ENCODE measurements at regions not wholly inside any gene's neighbourhood (a gene's known extent, or its start where the extent isn't known, plus 50 kb on each side); places are given as distances from the start of the nearest gene placed in this dataset.
"Not testable (repeated sequence)": the region's sequence is repeated elsewhere in the genome, so short reads cannot be mapped to it uniquely, and the experiment has no call there.

DNA sequence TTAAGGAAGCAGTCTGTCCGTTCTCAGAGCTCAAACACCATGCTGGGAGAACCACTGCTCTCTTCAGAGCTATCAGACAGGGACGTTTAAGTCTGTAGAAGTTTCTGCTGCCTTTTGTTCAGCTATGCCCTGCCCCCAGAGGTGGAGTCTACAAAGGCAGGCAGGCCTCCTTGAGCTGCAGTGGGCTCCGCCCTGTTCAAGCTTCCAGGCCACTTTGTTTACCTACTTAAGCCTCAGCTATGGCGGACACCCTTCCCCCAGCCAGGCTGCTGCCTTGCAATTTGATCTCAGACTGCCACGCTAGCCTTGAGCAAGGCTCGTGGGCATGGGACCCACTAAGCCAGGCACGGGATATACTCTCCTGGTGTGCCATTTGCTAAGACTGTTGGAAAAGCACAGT is 180.7 kb upstream of the TMEM196 start:
- H3K4me1 Mint-ChIP-seq; DNase-seq; intact Hi-C loops (cut with micrococcal nuclease); H3K4me3 ChIP-seq (ENCODE audit: low read length in 2 of 2); CTCF ChIA-PET (ENCODE audit: partially characterized antibody); H3K36me3 ChIP-seq (ENCODE audit: insufficient read depth, low read length); H3K27ac Mint-ChIP-seq; H3K36me3 Mint-ChIP-seq; H3K4me3 Mint-ChIP-seq; POLR2A ChIA-PET (ENCODE audit: partially characterized antibody); H3K27me3 Mint-ChIP-seq; H3K4me1 ChIP-seq (ENCODE audit: insufficient read depth, low read length); H3K27me3 ChIP-seq (ENCODE audit: insufficient read depth, low read length); H3K27ac ChIP-seq (ENCODE audit: low read depth, low read length); H3K9me3 ChIP-seq (ENCODE audit: control insufficient read depth in 1 of 2, low read length in 2 of 2): not testable (repeated sequence)
- H3K9me3 Mint-ChIP-seq, result peaks cover 6 to 23% (median 12%) of the 10 kb centered on the region in 8 donors

DNA sequence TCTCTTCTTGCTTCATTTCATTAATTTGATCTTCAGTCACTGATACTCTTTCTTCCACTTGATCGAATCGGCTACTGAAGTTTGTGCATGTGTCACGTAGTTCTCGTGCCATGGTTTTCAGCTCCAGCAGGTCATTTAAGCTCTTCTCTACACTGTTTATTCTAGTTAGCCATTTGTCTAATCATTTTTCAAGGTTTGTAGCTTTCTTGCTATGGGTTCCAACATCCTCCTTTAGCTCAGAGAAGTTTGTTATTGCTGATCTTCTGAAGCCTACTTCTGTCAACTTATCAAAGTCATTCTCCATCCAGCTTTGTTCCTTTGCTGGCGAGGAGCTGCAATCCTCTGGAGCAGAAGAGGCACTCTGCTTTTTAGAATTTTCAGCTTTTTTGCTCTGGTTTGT is 180.0 kb upstream of the TMEM196 start:
- H3K4me3 ChIP-seq (ENCODE audit: low read length in 2 of 2); POLR2A ChIA-PET (ENCODE audit: partially characterized antibody); intact Hi-C loops (cut with micrococcal nuclease); H3K4me1 Mint-ChIP-seq; H3K27ac Mint-ChIP-seq; H3K36me3 ChIP-seq (ENCODE audit: insufficient read depth, low read length); CTCF ChIA-PET (ENCODE audit: partially characterized antibody); H3K27me3 ChIP-seq (ENCODE audit: insufficient read depth, low read length); H3K27ac ChIP-seq (ENCODE audit: low read depth, low read length); H3K27me3 Mint-ChIP-seq; H3K4me3 Mint-ChIP-seq; H3K9me3 ChIP-seq (ENCODE audit: control insufficient read depth in 1 of 2, low read length in 2 of 2); H3K36me3 Mint-ChIP-seq; DNase-seq; H3K4me1 ChIP-seq (ENCODE audit: insufficient read depth, low read length): not testable (repeated sequence)
- H3K9me3 Mint-ChIP-seq, result peaks cover 6 to 25% (median 12%) of the 10 kb centered on the region in 8 donors

DNA sequence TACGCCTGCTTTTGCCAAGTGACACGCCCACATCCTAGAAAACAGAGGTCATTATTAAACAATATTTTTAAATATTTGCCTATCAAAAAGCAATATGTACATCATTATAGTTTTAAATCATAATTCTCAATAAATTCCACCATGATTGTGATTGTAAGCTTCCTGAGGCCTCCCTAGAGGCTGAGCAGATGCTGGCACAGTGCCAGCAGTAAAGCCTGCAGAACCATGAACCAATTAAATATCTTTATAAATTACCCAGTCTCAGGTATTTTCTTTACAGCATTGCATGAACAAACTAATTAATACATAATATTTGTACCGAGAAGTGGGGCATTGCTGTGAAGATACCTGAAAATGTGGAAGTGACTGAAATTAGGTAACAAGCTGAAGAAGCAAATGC is 174.7 kb upstream of the TMEM196 start:
- ChIA-PET CTCF (ENCODE audit: partially characterized antibody) (no interaction called here), POLR2A (ENCODE audit: partially characterized antibody) (no interaction called here)
- Histone ChIP-seq H3K4me1 (ENCODE audit: insufficient read depth, low read length) (no peaks in the 10 kb centered on the region), H3K27ac (ENCODE audit: low read depth, low read length) (no peak overlapping the region), H3K9me3 (ENCODE audit: control insufficient read depth in 1 of 2, low read length in 2 of 2) (no peaks in the 10 kb centered on the region), H3K27me3 (ENCODE audit: insufficient read depth, low read length) (no peaks in the 10 kb centered on the region), H3K4me3 (ENCODE audit: low read length in 2 of 2) (no peak overlapping the region), H3K36me3 (ENCODE audit: insufficient read depth, low read length) (no peaks in the 10 kb centered on the region)
- Mint-ChIP-seq H3K36me3 (no peaks in the 10 kb centered on the region), H3K4me1 (no peaks in the 10 kb centered on the region), H3K27ac (no peak overlapping the region), H3K4me3 (no peak overlapping the region), H3K9me3 (peaks cover 6 to 23% (median 12%) of the 10 kb centered on the region in 8 donors), H3K27me3 (no peaks in the 10 kb centered on the region)
- DNase-seq, result no peak
- intact Hi-C loops (cut with micrococcal nuclease), result no loop called here

- POLR2A ChIA-PET (ENCODE audit: partially characterized antibody), result no interaction called here
- Histone ChIP-seq H3K9me3 (ENCODE audit: control insufficient read depth in 1 of 2, low read length in 2 of 2) (no peaks in the 10 kb centered on the region), H3K27ac (ENCODE audit: low read depth, low read length) (no peak overlapping the region), H3K4me1 (ENCODE audit: insufficient read depth, low read length) (no peaks in the 10 kb centered on the region), H3K36me3 (ENCODE audit: insufficient read depth, low read length) (no peaks in the 10 kb centered on the region), H3K27me3 (ENCODE audit: insufficient read depth, low read length) (no peaks in the 10 kb centered on the region), H3K4me3 (ENCODE audit: low read length in 2 of 2) (no peak overlapping the region)
- no peak for DNase-seq
- Mint-ChIP-seq H3K9me3 (peaks cover 0 to 11% (median 3%) of the 10 kb centered on the region in 8 donors), H3K27ac (no peak overlapping the region), H3K36me3 (no peaks in the 10 kb centered on the region), H3K4me1 (no peaks in the 10 kb centered on the region), H3K27me3 (no peaks in the 10 kb centered on the region), H3K4me3 (no peak overlapping the region)
- CTCF ChIA-PET (ENCODE audit: partially characterized antibody), result no interaction called here
- intact Hi-C loops (cut with micrococcal nuclease), result no loop called here
Observed at GRCh38 chr7:19944363-19945120, 171.1 kb upstream of the TMEM196 start.

- H3K36me3 ChIP-seq (ENCODE audit: insufficient read depth, low read length), result no peaks in the 10 kb centered on the region
- no peaks in the 10 kb centered on the region for H3K4me1 Mint-ChIP-seq
Observed at GRCh38 chr7:19939746-19940145, 166.3 kb upstream of the TMEM196 start.

GRCh38 chr7:19932549-19933249 is 159.3 kb upstream of the TMEM196 start:
- H3K4me1 ChIP-seq (ENCODE audit: insufficient read depth, low read length), result no peaks in the 10 kb centered on the region
- no peak overlapping the region for H3K4me3 ChIP-seq (ENCODE audit: low read length in 2 of 2)
- no peak overlapping the region for H3K27ac ChIP-seq (ENCODE audit: low read depth, low read length)
- no peaks in the 10 kb centered on the region for H3K9me3 ChIP-seq (ENCODE audit: control insufficient read depth in 1 of 2, low read length in 2 of 2)
- Mint-ChIP-seq H3K9me3 (peaks cover 2 to 27% (median 7%) of the 10 kb centered on the region in 8 donors), H3K4me3 (no peak overlapping the region), H3K36me3 (no peaks in the 10 kb centered on the region), H3K27ac (no peak overlapping the region), H3K27me3 (no peaks in the 10 kb centered on the region), H3K4me1 (no peaks in the 10 kb centered on the region)
- no peaks in the 10 kb centered on the region for H3K36me3 ChIP-seq (ENCODE audit: insufficient read depth, low read length)
- CTCF ChIA-PET (ENCODE audit: partially characterized antibody), result no interaction called here
- POLR2A ChIA-PET (ENCODE audit: partially characterized antibody), result no interaction called here
- no peaks in the 10 kb centered on the region for H3K27me3 ChIP-seq (ENCODE audit: insufficient read depth, low read length)
- DNase-seq, result no peak
- intact Hi-C loops (cut with micrococcal nuclease), result no loop called here

More at GRCh38 chr7:19939746-19940145, 166.3 kb upstream of the TMEM196 start:
- Mint-ChIP-seq H3K27ac (no peak overlapping the region), H3K36me3 (no peaks in the 10 kb centered on the region), H3K9me3 (peaks cover 0 to 22% (median 7%) of the 10 kb centered on the region in 8 donors), H3K27me3 (no peaks in the 10 kb centered on the region), H3K4me3 (no peak overlapping the region)
- Histone ChIP-seq H3K4me3 (ENCODE audit: low read length in 2 of 2) (no peak overlapping the region), H3K9me3 (ENCODE audit: control insufficient read depth in 1 of 2, low read length in 2 of 2) (no peaks in the 10 kb centered on the region), H3K27me3 (ENCODE audit: insufficient read depth, low read length) (no peaks in the 10 kb centered on the region), H3K27ac (ENCODE audit: low read depth, low read length) (no peak overlapping the region), H3K4me1 (ENCODE audit: insufficient read depth, low read length) (no peaks in the 10 kb centered on the region)
- DNase-seq, result no peak
- intact Hi-C loops (cut with micrococcal nuclease), result no loop called here
- POLR2A ChIA-PET (ENCODE audit: partially characterized antibody), result no interaction called here
- CTCF ChIA-PET (ENCODE audit: partially characterized antibody), result no interaction called here

GRCh38 chr7:19930851-19931250 is 157.4 kb upstream of the TMEM196 start:
- DNase-seq, result no peak
- Mint-ChIP-seq H3K4me1 (no peaks in the 10 kb centered on the region), H3K27ac (no peak overlapping the region), H3K36me3 (no peaks in the 10 kb centered on the region), H3K27me3 (no peaks in the 10 kb centered on the region), H3K9me3 (peaks cover 0 to 17% (median 4%) of the 10 kb centered on the region in 8 donors), H3K4me3 (no peak overlapping the region)
- Histone ChIP-seq H3K4me1 (ENCODE audit: insufficient read depth, low read length) (no peaks in the 10 kb centered on the region), H3K27ac (ENCODE audit: low read depth, low read length) (no peak overlapping the region), H3K36me3 (ENCODE audit: insufficient read depth, low read length) (no peaks in the 10 kb centered on the region), H3K9me3 (ENCODE audit: control insufficient read depth in 1 of 2, low read length in 2 of 2) (no peaks in the 10 kb centered on the region), H3K27me3 (ENCODE audit: insufficient read depth, low read length) (no peaks in the 10 kb centered on the region), H3K4me3 (ENCODE audit: low read length in 2 of 2) (no peak overlapping the region)
- CTCF ChIA-PET (ENCODE audit: partially characterized antibody), result no interaction called here
- POLR2A ChIA-PET (ENCODE audit: partially characterized antibody), result no interaction called here
- intact Hi-C loops (cut with micrococcal nuclease), result no loop called here

Data from CD4-positive, alpha-beta memory T cell (primary cell).